K562 (cell line): ENCODE measurements at regions not wholly inside any gene's neighbourhood (a gene's known extent, or its start where the extent isn't known, plus 50 kb on each side); places are given as distances from the start of the nearest gene placed in this dataset.

Experiments
- DDX20 ChIP-seq: fragments of 450-650 bp; IDR thresholded peaks from 2 replicates; pipeline ENCODE4 v1.6.1; 2016; ENCODE audit warnings: missing genetic modification characterization, low read depth, mild to moderate bottlenecking, missing compliant biosample characterization, moderate library complexity
- FOS ChIP-seq: IDR thresholded peaks from 3 replicates; pipeline ENCODE4 v1.6.1; 2011; ENCODE audit not compliant: insufficient read length; ENCODE audit errors: extremely low read depth
- GABPA ChIP-seq: fragments of 200-800 bp; sonication (Bioruptor generic); conservative IDR thresholded peaks from 2 replicates; pipeline ENCODE4 v1.6.1; 2016; ENCODE audit warnings: low read depth, missing genetic modification characterization, missing compliant biosample characterization
- JUN ChIP-seq, 2 experiments: sonication (generic) in 1 of 2; formaldehyde crosslinking in 1 of 2; IDR thresholded peaks; 2 replicates each; pipeline versions ENCODE4 v1.6.1 to v1.8.0; 2012 to 2022; ENCODE audit warnings: borderline replicate concordance in 2 of 2, mild to moderate bottlenecking in 2 of 2, improper control_type of control experiment in 1 of 2, low read depth in 1 of 2, low read length in 1 of 2, missing genetic modification reagents in 1 of 2
- POLR2AphosphoS5 ChIP-seq: IDR thresholded peaks from 2 replicates; pipeline ENCODE4 v1.6.1; 2011; ENCODE audit warnings: mild to moderate bottlenecking, low read depth, low read length, moderate library complexity; ENCODE audit not compliant: control insufficient read depth, insufficient read depth
- SMAD1 ChIP-seq: fragments of 150-350 bp; IDR thresholded peaks from 2 replicates; pipeline ENCODE4 v1.6.1; 2014; ENCODE audit warnings: low read length, low read depth; ENCODE audit not compliant: partially characterized antibody
- TAF1 ChIP-seq: IDR thresholded peaks from 2 replicates; pipeline ENCODE4 v1.6.1; 2011; ENCODE audit warnings: mild to moderate bottlenecking, low read length, moderate library complexity; ENCODE audit not compliant: insufficient read depth, control insufficient read depth, severe bottlenecking; ENCODE audit errors: extremely low read depth
- TF ChIP-seq, protein P1 (sequence below), 2 experiments: fragments of 250-450 bp in 1 of 2; fragments of 450-650 bp in 1 of 2; sonication (Bioruptor Pico) in 1 of 2; IDR thresholded peaks; 2 replicates each; pipeline versions ENCODE4 v1.6.1 to v1.8.0; 2016 to 2021; ENCODE audit warnings: mild to moderate bottlenecking in 2 of 2, moderate library complexity in 2 of 2, missing compliant biosample characterization in 1 of 2, missing genetic modification characterization in 1 of 2
- TF ChIP-seq, protein P2 (sequence below), 3 experiments: IDR thresholded peaks in 2 of 3; conservative IDR thresholded peaks in 1 of 3; 2 replicates each; pipeline ENCODE4 v1.5.1; 2011 to 2012; ENCODE audit warnings: low read length in 3 of 3, mild to moderate bottlenecking in 3 of 3, control low read depth in 2 of 3, improper control_type of control experiment in 1 of 3, inconsistent platforms in 1 of 3, low read depth in 1 of 3, mixed read lengths in 1 of 3, moderate library complexity in 1 of 3; ENCODE audit not compliant: insufficient read depth in 2 of 3

DNA sequence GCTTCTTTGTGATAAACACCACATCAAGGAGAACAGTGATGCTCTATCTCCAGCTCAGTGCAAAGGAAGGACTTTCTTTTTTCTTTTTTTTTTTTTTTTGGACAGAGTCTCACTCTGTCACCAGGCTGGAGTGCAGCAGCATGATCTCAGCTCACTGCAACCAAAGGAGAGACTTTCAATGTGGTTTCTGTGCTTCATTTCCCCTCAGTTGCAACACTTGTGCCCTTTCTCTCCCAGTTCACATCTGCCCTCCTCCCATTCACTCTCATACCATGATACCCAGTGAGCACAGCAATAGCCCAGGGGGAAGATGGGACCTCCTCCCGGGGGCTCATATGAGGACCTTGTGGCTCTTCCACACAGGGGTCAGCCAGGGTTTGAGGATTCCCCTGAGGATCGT is 110.0 kb downstream of the MTRR start:
- TF ChIP-seq SMAD1: no peak
- TF ChIP-seq POLR2AphosphoS5: no peak
- TF ChIP-seq, protein P1, sequence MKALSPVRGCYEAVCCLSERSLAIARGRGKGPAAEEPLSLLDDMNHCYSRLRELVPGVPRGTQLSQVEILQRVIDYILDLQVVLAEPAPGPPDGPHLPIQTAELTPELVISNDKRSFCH (CRISPR knock-in tag; IDR thresholded peaks at IDR 0.05): no peak
- TF ChIP-seq, protein P1 (tag; IDR thresholded peaks at IDR 0.05): no peak
- no peak for TF ChIP-seq FOS
- TF ChIP-seq GABPA (tag): no peak
- TF ChIP-seq TAF1: no peak
- no peak for TF ChIP-seq DDX20 (tag)
- TF ChIP-seq, protein P2, sequence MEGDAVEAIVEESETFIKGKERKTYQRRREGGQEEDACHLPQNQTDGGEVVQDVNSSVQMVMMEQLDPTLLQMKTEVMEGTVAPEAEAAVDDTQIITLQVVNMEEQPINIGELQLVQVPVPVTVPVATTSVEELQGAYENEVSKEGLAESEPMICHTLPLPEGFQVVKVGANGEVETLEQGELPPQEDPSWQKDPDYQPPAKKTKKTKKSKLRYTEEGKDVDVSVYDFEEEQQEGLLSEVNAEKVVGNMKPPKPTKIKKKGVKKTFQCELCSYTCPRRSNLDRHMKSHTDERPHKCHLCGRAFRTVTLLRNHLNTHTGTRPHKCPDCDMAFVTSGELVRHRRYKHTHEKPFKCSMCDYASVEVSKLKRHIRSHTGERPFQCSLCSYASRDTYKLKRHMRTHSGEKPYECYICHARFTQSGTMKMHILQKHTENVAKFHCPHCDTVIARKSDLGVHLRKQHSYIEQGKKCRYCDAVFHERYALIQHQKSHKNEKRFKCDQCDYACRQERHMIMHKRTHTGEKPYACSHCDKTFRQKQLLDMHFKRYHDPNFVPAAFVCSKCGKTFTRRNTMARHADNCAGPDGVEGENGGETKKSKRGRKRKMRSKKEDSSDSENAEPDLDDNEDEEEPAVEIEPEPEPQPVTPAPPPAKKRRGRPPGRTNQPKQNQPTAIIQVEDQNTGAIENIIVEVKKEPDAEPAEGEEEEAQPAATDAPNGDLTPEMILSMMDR (IDR thresholded peaks at IDR 0.05 in 2 of 3, conservative IDR thresholded peaks at IDR 0.05 in 1 of 3; ENCODE audit: insufficient read depth in 2 of 3, low read depth in 1 of 3, low read length in 3 of 3): no peak
- TF ChIP-seq JUN (IDR thresholded peaks at IDR 0.05; ENCODE audit: borderline replicate concordance, low read depth, low read length): no peak
- TF ChIP-seq JUN (CRISPR knock-in tag; IDR thresholded peaks at IDR 0.05; ENCODE audit: borderline replicate concordance): no peak
